ENCODE measurements at regions not wholly inside any gene's neighbourhood (a gene's known extent, or its start where the extent isn't known, plus 50 kb on each side); places are given as distances from the start of the nearest gene placed in this dataset.

DNA sequence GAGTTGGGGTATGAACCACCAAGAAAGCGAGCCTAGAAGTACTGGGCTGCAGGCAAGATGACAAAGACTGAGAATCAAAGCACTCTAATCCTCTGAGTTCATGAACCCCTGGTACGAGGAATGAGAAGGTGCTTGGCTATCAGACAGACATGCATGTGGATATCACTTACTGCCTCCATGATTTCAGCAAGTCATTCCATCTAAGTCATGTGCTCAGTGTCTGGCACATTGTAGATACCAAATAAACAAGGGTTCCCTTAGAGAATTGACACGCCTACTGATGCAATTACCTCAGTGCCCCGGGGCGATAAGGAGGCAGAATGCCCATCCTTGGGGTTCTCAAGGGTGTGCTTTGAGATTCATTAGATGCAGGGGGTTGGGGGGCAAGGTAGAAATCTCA, 125.6 kb upstream of the PKDCC start (continued):
- TF ChIP-seq CTCF (IDR thresholded peaks at IDR 0.05) (no peak), RFX5 (IDR thresholded peaks at IDR 0.05) (no peak), EHF (CRISPR knock-in tag; IDR thresholded peaks at IDR 0.05) (peak; percentile 46; the same call in 1 of the 2 replicates), ZC3H11A (IDR thresholded peaks at IDR 0.05) (no peak), BHLHE40 (IDR thresholded peaks at IDR 0.05; ENCODE audit: low read depth, low read length) (0 out of 2 replicates have a peak, but pooled peaks have one; percentile 5), CBX8 (IDR thresholded peaks at IDR 0.05) (no peak), NFE2L2 (conservative IDR thresholded peaks at IDR 0.05; ENCODE audit: low read length) (peak; percentile 65), JUN (IDR thresholded peaks at IDR 0.05) (peak; percentile 19 to 32; a peak in 1 of 5 replicates), NPAS2 (CRISPR knock-in tag; IDR thresholded peaks at IDR 0.05; ENCODE audit: borderline replicate concordance) (no peak), FOXS1 (CRISPR knock-in tag; IDR thresholded peaks at IDR 0.05) (0 out of 2 replicates have a peak, but pooled peaks have one; percentile 24), E2F6 (IDR thresholded peaks at IDR 0.05; ENCODE audit: borderline replicate concordance, low read depth) (no peak), RCOR1 (IDR thresholded peaks at IDR 0.05; ENCODE audit: low read depth, low read length) (no peak), ZSCAN20 (CRISPR knock-in tag; IDR thresholded peaks at IDR 0.05) (no peak), BCL3 (IDR thresholded peaks at IDR 0.05) (no peak), EP300 (IDR thresholded peaks at IDR 0.05) (peak in 1 of 2 experiments; percentile 33; a peak in 2 of 5 replicates), ESRRA (IDR thresholded peaks at IDR 0.05; ENCODE audit: borderline replicate concordance, low read length) (no peak), HMGXB4 (CRISPR knock-in tag; IDR thresholded peaks at IDR 0.05; ENCODE audit: borderline replicate concordance) (no peak), MAZ (IDR thresholded peaks at IDR 0.05; ENCODE audit: borderline replicate concordance, low read depth, low read length) (no peak), RNF2 (IDR thresholded peaks at IDR 0.05; ENCODE audit: borderline replicate concordance, low read depth) (no peak), ZFP36 (IDR thresholded peaks at IDR 0.05; ENCODE audit: borderline replicate concordance, partially characterized antibody) (no peak), RARB (CRISPR knock-in tag; IDR thresholded peaks at IDR 0.05) (no peak), NR3C1 (IDR thresholded peaks at IDR 0.05) (no peak), FOSB (CRISPR knock-in tag; IDR thresholded peaks at IDR 0.05) (no peak), POLR2AphosphoS2 (conservative IDR thresholded peaks at IDR 0.05; ENCODE audit: low read length) (no peak), MYC (IDR thresholded peaks at IDR 0.05; ENCODE audit: borderline replicate concordance, low read length) (no peak; the same call in 1 of the 2 replicates), PBX3 (IDR thresholded peaks at IDR 0.05) (no peak), POLR2A (IDR thresholded peaks at IDR 0.05; ENCODE audit: low read length) (no peak), HOXB5 (CRISPR knock-in tag; IDR thresholded peaks at IDR 0.05) (no peak), PHF8 (IDR thresholded peaks at IDR 0.05; ENCODE audit: borderline replicate concordance, low read depth) (no peak), ZNF302 (CRISPR knock-in tag; IDR thresholded peaks at IDR 0.05) (no peak), TFCP2L1 (CRISPR knock-in tag; IDR thresholded peaks at IDR 0.05) (no peak)
- TF ChIP-seq, protein P1, sequence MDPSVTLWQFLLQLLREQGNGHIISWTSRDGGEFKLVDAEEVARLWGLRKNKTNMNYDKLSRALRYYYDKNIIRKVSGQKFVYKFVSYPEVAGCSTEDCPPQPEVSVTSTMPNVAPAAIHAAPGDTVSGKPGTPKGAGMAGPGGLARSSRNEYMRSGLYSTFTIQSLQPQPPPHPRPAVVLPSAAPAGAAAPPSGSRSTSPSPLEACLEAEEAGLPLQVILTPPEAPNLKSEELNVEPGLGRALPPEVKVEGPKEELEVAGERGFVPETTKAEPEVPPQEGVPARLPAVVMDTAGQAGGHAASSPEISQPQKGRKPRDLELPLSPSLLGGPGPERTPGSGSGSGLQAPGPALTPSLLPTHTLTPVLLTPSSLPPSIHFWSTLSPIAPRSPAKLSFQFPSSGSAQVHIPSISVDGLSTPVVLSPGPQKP (IDR thresholded peaks at IDR 0.05; ENCODE audit: low read depth, low read length), result no peak

All from A549 (cell line).